Body of pancreas (tissue), 4 donors: ENCODE measurements at regions not wholly inside any gene's neighbourhood (a gene's known extent, or its start where the extent isn't known, plus 50 kb on each side); places are given as distances from the start of the nearest gene placed in this dataset.
A peak's percentile ranks its signal among the peaks of the same experiment; 100 is the strongest.

Source experiments
- ATAC-seq: fragments of 150-250 bp; one replicate; pipeline ENCODE4 v1.9.1; 2016
- DNase-seq, 4 donors: peaks; one replicate each; pipeline ENCODE4 v3.0.0-alpha.2; 2019
- H3K27ac ChIP-seq, 4 donors: fragments of 200-600 bp; sonication (generic); 1 replicate in 3 of 4; 2 replicates in 1 of 4; pipeline versions ENCODE4 v1.5.1 to v1.6.1; 2016 to 2019; ENCODE audit warnings: mild to moderate bottlenecking in 1 of 4, mixed read lengths in 1 of 4, moderate library complexity in 1 of 4
- H3K27me3 ChIP-seq, 2 donors: fragments of 200-600 bp; sonication (generic); one replicate each; pipeline ENCODE4 v1.6.0; 2016; ENCODE audit warnings: mild to moderate bottlenecking in 1 of 2
- H3K36me3 ChIP-seq, 2 donors: fragments of 200-600 bp; sonication (generic); replicated peaks in 1 of 2; 2 replicates each; pipeline ENCODE4 v1.5.1; 2016; ENCODE audit warnings: low read depth in 2 of 2; ENCODE audit not compliant: insufficient read depth in 1 of 2
- H3K4me1 ChIP-seq: fragments of 200-600 bp; sonication (generic); one replicate; pipeline ENCODE4 v1.6.0; 2016
- H3K4me3 ChIP-seq, 2 donors: fragments of 200-600 bp; sonication (generic); 1 replicate in 1 of 2; 2 replicates in 1 of 2; pipeline ENCODE4 v1.5.1; 2016 to 2019
- H3K9me3 ChIP-seq, 3 donors: fragments of 200-600 bp; sonication (generic); 1 replicate in 2 of 3; 2 replicates in 1 of 3; pipeline ENCODE4 v1.5.1; 2016
- POLR2A ChIP-seq, 3 donors: fragments of 450-650 bp; IDR thresholded peaks; one replicate each; pipeline ENCODE4 v1.6.1; 2016; ENCODE audit warnings: antibody characterized with exemption in 3 of 3, mild to moderate bottlenecking in 2 of 3
- WGBS, 2 donors: methylation state at CpG; one replicate each; pipeline ENCODE4 v1.1.5; 2017; 5-methylcytosine and 5-hydroxymethylcytosine counted together
- intact Hi-C: fragments of 100-400 bp; cut with DNase I; formaldehyde crosslinking; loops from one replicate; pipeline ENCODE4 v1.15.1; 2023
- TF ChIP-seq, protein P1 (sequence below), 7 experiments: fragments of 450-650 bp in 4 of 7; fragments of 200-600 bp in 3 of 7; sonication (generic) in 3 of 7; IDR thresholded peaks; one replicate each; pipeline ENCODE4 v1.5.1; 2016 to 2019; ENCODE audit warnings: antibody characterized with exemption in 7 of 7

DNA sequence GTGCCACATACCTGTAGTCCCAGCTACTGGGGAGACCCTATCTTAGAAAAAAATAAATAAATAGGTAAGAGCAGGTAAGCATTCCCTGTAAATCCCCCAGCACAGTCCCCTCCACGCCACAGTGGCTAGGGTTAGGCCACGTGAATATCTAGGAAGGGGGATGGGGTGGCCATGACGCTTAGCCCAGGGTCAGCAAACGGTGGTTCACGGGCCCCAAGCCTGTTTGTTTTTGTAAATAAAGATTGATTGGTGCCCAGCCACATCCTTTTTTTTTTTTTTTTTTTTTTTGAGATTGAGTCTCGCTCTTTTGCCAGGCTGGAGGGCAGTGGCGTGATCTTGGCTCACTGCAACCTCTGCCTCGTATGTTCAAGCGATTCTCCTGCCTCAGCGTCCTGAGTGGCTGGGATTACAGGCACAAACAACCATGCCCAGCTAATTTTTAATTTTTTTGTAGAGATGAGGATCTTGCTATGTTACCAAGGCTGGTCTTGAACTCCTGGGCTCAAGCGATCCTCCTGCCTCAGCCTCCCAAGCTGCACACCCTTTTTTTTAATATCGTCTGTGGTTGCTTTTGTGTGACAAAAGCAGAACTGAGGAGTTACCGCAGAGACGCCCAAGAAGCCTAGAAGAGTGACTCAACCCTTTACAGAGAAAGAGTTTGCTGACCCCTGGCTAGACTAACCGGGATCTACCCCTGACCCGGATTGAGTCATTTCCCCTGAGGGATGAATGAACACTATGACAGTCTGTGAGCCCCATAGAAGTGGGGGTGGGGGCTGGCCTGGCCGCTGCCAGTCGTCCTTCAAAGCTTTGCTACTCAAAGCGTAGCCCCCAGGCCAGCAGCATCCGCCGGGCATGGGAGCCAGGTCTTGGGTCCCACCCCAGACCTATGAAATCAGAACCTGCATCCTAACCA is 113.7 kb upstream of the NCOR2 start:
- H3K4me1 ChIP-seq, result peaks cover 39% of the 10 kb centered on the region
- peak overlapping the region in 2 of 4 donors; percentile 57 to 60 for H3K27ac ChIP-seq
- H3K4me3 ChIP-seq, result no peak overlapping the region
- ATAC-seq (peak; percentile 47), DNase-seq (peak in 1 of 4 donors; percentile 79)
- no peaks in the 10 kb centered on the region for H3K36me3 ChIP-seq
- H3K27me3 ChIP-seq, result no peaks in the 10 kb centered on the region
- 75 to 80% methylated on average over 16 to 21 of the region's 21 CpGs for WGBS, 2 donors
- TF ChIP-seq, protein P1, sequence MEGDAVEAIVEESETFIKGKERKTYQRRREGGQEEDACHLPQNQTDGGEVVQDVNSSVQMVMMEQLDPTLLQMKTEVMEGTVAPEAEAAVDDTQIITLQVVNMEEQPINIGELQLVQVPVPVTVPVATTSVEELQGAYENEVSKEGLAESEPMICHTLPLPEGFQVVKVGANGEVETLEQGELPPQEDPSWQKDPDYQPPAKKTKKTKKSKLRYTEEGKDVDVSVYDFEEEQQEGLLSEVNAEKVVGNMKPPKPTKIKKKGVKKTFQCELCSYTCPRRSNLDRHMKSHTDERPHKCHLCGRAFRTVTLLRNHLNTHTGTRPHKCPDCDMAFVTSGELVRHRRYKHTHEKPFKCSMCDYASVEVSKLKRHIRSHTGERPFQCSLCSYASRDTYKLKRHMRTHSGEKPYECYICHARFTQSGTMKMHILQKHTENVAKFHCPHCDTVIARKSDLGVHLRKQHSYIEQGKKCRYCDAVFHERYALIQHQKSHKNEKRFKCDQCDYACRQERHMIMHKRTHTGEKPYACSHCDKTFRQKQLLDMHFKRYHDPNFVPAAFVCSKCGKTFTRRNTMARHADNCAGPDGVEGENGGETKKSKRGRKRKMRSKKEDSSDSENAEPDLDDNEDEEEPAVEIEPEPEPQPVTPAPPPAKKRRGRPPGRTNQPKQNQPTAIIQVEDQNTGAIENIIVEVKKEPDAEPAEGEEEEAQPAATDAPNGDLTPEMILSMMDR (IDR thresholded peaks at IDR 0.05), result no peak
- no peak for TF ChIP-seq POLR2A (IDR thresholded peaks at IDR 0.05)
- intact Hi-C loops, result no loop called here
- no peaks in the 10 kb centered on the region for H3K9me3 ChIP-seq

DNA sequence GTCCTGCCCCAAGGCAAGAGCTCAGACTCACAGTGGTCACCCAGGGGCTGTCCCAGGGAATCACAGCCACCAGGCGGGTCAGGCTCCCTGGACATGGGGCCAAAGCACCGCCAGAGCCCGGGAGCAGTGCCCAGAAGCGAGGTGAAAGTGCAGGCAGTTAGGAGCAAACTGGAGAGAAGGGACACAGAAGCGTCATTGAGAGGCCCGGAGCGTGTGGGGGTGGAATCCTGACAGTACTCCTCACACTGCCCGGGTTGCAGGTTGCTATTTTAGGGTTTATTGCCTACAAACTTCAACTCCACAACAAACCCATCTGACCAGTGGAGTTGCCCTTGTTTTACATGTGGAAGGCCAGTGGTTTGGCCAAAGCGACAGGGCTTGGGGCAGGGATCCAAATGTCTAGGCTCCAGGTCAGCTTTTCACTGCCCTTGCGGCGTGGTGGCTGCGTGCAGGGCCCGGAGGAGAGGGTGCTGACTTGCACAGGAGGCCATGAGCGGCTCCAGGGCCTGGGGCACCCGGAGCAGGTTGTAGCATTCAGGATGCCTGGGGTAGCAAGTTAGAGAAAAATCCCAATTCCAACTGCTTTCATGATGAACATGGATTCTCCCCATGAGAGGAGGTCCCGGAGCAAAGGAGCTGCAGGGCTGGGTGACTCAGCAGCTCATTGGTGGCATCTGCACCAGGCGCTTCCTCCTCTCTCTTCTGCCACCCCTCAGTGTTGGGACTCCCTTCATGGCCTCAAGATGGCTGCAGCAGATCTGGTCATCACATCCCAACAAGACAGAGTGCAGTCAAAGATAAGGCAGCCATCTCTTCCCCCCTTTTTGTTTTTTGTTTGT is 112.3 kb upstream of the NCOR2 start:
- H3K9me3 ChIP-seq, result no peaks in the 10 kb centered on the region
- H3K36me3 ChIP-seq, result no peaks in the 10 kb centered on the region
- TF ChIP-seq, protein P1 (IDR thresholded peaks at IDR 0.05), result no peak
- TF ChIP-seq POLR2A (IDR thresholded peaks at IDR 0.05), result no peak
- no peaks in the 10 kb centered on the region for H3K27me3 ChIP-seq
- intact Hi-C loops, result no loop called here
- peaks cover 27% of the 10 kb centered on the region for H3K4me1 ChIP-seq
- peak; percentile 44 for ATAC-seq
- no peak overlapping the region for H3K4me3 ChIP-seq
- peak overlapping the region in 3 of 4 donors; percentile 46 to 54 (median 48) for H3K27ac ChIP-seq
- WGBS, 2 donors, result 50 to 61% methylated on average over 14 to 17 of the region's 17 CpGs
- DNase-seq, result peak; percentile 33 to 47 (median 38)

DNA sequence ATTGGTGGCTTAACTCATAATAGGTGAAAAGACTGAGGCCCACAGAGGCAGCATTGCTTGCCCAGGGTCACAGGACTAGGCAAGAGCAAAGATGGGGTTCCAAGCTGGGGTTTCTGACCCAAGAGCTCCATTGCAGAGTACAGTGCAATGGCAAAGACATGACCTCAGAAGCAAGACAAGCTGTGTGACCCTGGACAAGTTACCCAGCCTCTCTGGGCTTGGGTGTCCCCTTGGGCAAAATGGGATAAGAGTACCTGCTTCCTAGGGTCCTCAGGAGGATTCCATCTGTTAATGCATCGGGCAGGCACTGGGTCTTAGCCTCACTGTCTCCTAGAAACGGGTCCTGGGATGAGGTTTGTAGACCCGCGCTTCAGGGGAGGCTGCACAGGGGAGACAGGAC is 111.6 kb upstream of the NCOR2 start:
- peaks cover 24% of the 10 kb centered on the region for H3K4me1 ChIP-seq
- intact Hi-C loops, result no loop called here
- peak overlapping the region in 3 of 4 donors; percentile 46 to 54 (median 48) for H3K27ac ChIP-seq
- TF ChIP-seq POLR2A (IDR thresholded peaks at IDR 0.05), result no peak
- TF ChIP-seq, protein P1 (IDR thresholded peaks at IDR 0.05), result no peak
- H3K36me3 ChIP-seq, result no peaks in the 10 kb centered on the region
- ATAC-seq (no peak), DNase-seq (no peak)
- H3K4me3 ChIP-seq, result no peak overlapping the region
- H3K27me3 ChIP-seq, result no peaks in the 10 kb centered on the region
- no peaks in the 10 kb centered on the region for H3K9me3 ChIP-seq
- WGBS, 2 donors, result 70% methylated on average over 4 of the region's 4 CpGs

DNA sequence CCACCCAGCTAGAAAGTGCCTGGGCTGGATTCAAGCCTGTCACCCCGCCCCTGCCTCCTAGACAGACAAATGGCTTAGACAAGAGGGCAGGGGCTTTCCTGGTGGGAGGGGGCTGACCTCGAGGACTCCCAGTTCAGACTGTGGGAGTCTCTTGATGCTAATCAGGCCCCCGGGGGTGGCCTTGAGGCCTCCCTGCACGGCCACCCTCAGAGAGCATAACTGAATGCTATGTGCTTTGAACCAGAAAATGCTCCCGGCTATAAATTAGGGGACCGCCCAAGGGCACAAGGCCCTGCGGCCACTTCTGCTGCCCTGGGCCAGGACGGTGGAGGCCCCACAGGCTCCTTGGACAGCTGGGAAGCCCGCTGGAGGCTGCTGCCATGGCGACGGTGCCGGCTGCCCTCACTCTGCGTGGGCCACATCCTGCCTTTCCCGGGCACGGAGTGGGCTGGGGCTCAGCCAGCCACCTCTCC is 111.0 kb upstream of the NCOR2 start:
- Histone ChIP-seq H3K27ac (no peak overlapping the region), H3K9me3 (no peaks in the 10 kb centered on the region), H3K27me3 (no peaks in the 10 kb centered on the region), H3K36me3 (no peaks in the 10 kb centered on the region), H3K4me3 (no peak overlapping the region), H3K4me1 (peaks cover 24% of the 10 kb centered on the region)
- DNase-seq (no peak), ATAC-seq (no peak)
- no peak for TF ChIP-seq POLR2A (IDR thresholded peaks at IDR 0.05)
- TF ChIP-seq, protein P1 (IDR thresholded peaks at IDR 0.05), result no peak
- intact Hi-C loops, result no loop called here
- whole genome bisulfite sequencing, 2 donors, result 46 to 70% methylated on average over 3 to 12 of the region's 15 CpGs
